GM19239 (cell line): ENCODE measurements at regions not wholly inside any gene's neighbourhood (a gene's known extent, or its start where the extent isn't known, plus 50 kb on each side); places are given as distances from the start of the nearest gene placed in this dataset.
"Not testable (repeated sequence)": the region's sequence is repeated elsewhere in the genome, so short reads cannot be mapped to it uniquely, and the experiment has no call there.

Source experiments
- DNase-seq: peaks from one replicate; pipeline ENCODE4 v3.0.0; 2011; ENCODE audit warnings: low spot score; ENCODE audit not compliant: insufficient read length
- FAIRE-seq: peaks from 2 replicates; lab custom pipeline; 2011; peaks lifted over from hg19 to GRCh38; lab: Jason Lieb, UNC

DNA sequence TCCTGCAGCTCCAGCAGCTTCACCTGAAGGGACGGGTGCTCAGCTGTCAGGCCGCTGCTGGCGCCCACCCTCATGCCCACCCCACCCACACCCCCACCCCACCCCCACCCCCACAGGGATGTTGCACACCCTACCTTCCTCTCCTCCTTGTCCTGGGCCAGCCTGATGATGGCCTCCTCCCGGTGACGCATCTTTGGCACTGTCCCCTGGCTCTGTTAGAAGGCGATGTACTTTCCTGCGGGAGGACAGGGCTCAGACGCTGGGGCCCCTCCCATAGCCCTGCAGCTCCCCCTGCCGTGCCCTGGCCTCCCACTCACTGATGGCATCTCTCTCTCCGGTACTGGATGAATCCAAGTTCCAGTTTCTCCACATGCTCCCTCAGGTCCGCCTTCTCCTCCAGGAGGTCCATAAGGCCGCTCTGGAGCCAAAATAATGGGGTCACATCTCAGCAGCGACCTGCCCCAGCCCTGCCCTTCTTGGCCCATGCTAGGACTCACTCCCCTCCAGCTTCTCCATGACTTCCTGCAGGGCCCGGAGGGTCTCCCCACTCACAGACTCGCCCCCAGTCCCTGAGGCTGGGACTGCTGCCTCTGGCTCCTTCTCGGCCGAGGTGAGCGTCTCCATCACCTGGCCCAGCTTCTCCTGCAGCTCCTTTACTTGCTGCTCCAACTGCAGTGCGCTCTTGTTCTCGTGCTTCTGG is 55.2 kb downstream of the GOLGA8B start:
- not testable (repeated sequence) for FAIRE-seq, DNase-seq

GRCh38 chr15:34527641-34528040 is 55.8 kb downstream of the GOLGA8B start:
- not testable (repeated sequence) for FAIRE-seq, DNase-seq

GRCh38 chr15:34523849-34524248 is 59.6 kb downstream of the GOLGA8B start:
- not testable (repeated sequence) for FAIRE-seq, DNase-seq

DNA sequence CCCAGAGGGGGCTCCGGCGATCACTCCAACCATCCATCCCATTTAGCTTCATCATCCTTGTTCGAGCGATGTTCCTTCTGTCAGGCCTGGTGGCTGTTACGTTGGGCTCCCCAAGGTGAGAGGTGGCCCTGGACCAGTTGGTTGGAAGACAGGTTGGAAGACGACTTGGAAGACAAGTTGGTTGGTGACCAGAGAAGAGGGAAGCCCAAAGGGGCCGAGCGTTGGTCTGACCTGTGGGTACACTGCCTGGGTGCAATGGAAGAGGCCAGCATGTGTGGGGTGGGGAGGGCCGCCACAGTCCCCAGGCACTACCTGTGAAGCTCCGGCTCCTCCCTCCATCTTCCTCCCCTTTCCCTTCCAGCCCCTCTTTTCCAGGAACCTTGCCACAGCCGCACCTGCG is 60.9 kb downstream of the GOLGA8B start:
- FAIRE-seq, DNase-seq: not testable (repeated sequence)

DNA sequence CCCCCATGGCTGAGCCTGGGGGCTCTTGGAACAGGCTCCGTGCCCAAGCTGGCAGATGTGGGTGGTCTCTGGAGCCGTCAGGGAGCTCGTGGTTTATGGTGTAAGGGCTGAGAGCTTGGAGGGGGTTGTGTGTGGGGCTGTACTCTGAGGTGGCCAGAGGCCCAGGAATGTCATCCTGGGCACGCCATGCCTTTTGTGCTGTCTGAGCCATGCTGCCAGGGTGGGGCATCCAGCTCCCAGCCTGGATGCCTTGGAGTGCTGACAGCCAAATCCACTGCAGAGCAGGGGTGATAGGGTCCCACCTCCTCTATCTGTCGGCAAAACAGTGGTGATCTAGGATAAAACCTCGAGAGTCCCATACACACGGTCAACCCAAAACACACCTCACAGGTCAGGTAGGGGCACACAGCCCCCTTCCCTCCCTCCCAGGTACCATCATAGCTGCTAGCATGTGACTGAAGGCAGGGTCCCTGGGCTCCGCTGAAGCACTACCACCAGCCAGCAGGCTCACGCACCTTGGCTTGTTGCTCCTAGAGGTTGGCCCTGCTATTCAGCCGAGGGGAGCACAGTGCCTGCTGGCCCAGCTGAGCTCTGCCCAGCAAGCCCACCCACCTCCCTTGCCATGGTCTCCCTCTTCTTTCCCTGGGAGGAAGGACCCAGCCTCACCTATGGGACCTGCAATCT is 61.5 kb downstream of the GOLGA8B start:
- not testable (repeated sequence) for FAIRE-seq, DNase-seq

DNA sequence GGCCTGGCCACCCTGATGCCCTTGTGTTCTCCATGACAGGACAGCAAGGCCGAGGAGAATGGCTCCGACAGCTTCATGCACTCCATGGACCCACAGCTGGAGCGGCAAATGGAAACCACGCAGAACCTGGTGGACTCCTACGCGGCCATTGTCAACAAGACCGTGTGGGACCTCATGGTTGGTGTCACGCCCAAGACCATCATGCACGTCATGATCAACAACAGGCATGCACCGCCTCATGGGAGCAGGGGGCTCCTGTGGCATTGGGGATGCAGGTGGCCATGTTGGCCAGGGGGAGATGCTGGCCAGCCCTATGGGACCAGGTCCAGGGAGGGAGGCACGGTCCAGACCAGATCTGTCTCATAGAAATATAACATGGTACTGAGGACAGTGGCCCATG is 62.9 kb downstream of the GOLGA8B start:
- no peak for DNase-seq
- FAIRE-seq = no peak

GRCh38 chr15:34520010-34520409 is 63.4 kb downstream of the GOLGA8B start:
- not testable (repeated sequence) for FAIRE-seq, DNase-seq

GRCh38 chr15:34514251-34514670 is 69.2 kb downstream of the GOLGA8B start:
- FAIRE-seq = no peak
- peak; percentile 13 for DNase-seq

DNA sequence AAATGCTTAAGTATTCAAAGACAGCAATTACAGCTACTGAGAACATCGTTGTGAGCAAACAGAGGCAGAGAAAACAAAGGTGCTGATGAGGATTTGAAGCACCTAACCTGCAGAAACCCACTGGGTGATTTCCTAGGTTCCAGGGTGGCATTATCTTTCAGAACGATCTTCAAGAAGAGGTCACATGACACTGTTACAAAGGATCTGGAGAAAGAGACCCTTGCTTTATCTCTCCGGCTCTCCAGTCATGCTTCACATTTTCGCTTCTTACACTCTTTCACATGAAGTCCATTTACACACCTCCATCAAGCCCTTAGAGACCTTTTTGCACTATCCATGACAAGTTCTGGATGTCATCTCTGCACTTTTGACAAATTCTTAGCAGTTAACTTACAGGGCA is 70.8 kb downstream of the GOLGA8B start:
- DNase-seq (no peak), FAIRE-seq (no peak)

GRCh38 chr15:34501131-34501530 is 63.5 kb upstream of the GOLGA8A start:
- DNase-seq (no peak), FAIRE-seq (no peak)

GRCh38 chr15:34496207-34496995 is 58.8 kb upstream of the GOLGA8A start:
- DNase-seq (no peak), FAIRE-seq (no peak)

GRCh38 chr15:34495707-34496106 is 58.1 kb upstream of the GOLGA8A start:
- not testable (repeated sequence) for DNase-seq

GRCh38 chr15:34494084-34494399 is 56.4 kb upstream of the GOLGA8A start:
- DNase-seq = no peak
- FAIRE-seq = no peak

More at GRCh38 chr15:34495707-34496106, 58.1 kb upstream of the GOLGA8A start:
- FAIRE-seq = not testable (repeated sequence)

DNA sequence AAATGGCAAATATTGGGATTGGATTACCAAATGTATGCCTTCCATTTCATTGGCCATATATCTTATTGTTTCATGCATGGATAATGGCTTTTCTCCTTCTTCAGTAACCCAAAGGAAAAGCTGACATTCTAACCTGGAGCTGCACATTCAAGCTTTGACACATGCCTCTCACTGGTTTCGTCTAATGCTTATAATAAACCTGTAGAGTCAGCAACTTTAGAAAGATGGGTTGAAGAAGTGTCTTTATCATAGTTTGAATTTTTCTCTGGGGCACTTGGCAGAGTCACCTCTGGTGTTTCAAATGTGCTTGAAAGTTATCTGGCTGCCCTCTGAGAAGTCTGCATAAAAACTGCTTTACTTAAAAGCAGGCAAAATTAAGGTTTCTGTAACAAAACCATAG is 55.4 kb upstream of the GOLGA8A start:
- FAIRE-seq = no peak
- no peak for DNase-seq

DNA sequence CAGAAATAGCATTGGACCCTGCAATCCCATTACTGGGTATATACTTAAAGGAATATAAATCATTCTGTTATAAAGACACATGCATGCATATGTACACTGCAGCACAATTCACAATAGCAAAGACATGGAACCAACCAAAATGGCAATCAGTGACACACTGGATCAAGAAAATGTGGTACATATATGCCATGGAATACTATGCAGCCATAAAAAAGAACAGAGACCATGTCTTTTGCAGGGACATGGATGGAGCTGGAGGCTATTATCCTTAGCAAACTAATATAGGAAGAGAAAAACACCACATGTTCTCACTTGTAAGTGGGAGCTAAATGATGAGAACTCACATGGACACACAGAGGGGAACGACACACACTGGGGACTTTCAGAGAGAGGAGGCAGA is 53.9 kb upstream of the GOLGA8A start:
- not testable (repeated sequence) for DNase-seq, FAIRE-seq

GRCh38 chr15:34490417-34491193 is 53.0 kb upstream of the GOLGA8A start:
- FAIRE-seq = no peak

GRCh38 chr15:34488973-34489959 is 51.7 kb upstream of the GOLGA8A start:
- DNase-seq = not testable (repeated sequence)

More at GRCh38 chr15:34490417-34491193, 53.0 kb upstream of the GOLGA8A start:
- no peak for DNase-seq

More at GRCh38 chr15:34488973-34489959, 51.7 kb upstream of the GOLGA8A start:
- not testable (repeated sequence) for FAIRE-seq
